ENCODE measurements at regions not wholly inside any gene's neighbourhood (a gene's known extent, or its start where the extent isn't known, plus 50 kb on each side); places are given as distances from the start of the nearest gene placed in this dataset.
"Not testable (repeated sequence)": the region's sequence is repeated elsewhere in the genome, so short reads cannot be mapped to it uniquely, and the experiment has no call there.

GRCh38 chr16:87198328-87198832 is 118.8 kb downstream of the C16orf95 start:
- no peak for DNase-seq

DNA sequence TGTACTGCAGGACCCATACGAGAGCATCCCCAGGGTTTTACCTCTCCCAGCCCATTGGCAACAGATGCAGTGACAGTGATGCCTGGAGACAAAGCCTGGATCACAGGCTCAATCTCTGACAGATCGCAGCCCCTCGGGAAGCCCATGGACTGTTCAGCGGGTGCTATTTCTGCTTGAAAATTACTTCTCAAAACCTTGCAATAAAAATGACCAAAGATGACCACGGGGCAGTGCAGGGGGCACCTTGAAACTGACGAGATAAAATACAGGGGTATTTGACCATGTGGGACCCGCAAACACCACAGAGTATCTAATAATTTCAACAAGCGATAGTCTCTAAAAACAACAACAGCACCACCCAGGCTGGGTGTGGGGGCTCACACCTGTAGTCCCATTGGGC is 118.3 kb downstream of the C16orf95 start:
- no peak for DNase-seq

- no peak for DNase-seq
Observed at GRCh38 chr16:87199379-87199778, 117.8 kb downstream of the C16orf95 start.

- DNase-seq: no peak
Observed at GRCh38 chr16:87199901-87200300, 117.3 kb downstream of the C16orf95 start.

- no peak for DNase-seq
Observed at GRCh38 chr16:87200637-87201036, 116.6 kb downstream of the C16orf95 start.

DNA sequence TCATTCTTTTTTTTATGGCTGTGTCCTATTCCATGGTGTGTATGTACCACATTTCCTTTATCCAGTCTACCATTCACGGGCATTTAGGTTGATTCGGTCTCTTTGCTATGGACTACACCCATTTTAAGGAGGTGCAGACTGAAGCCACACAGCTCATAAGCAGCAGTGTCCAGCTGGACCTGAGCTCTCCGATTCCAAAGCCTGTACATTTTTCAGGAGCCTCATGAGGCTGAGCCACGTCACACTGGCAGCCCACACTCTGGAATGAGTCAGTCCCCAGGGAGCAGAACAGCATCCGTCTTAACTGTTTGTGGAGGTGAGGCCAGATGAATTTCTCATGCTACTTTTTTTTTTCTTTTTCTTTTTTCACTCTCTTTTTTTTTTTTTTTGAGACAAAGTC is 116.1 kb downstream of the C16orf95 start:
- no peak for DNase-seq

GRCh38 chr16:87201790-87202189 is 115.4 kb downstream of the C16orf95 start:
- DNase-seq: no peak

GRCh38 chr16:87202346-87202745 is 114.8 kb downstream of the C16orf95 start:
- DNase-seq: no peak

DNA sequence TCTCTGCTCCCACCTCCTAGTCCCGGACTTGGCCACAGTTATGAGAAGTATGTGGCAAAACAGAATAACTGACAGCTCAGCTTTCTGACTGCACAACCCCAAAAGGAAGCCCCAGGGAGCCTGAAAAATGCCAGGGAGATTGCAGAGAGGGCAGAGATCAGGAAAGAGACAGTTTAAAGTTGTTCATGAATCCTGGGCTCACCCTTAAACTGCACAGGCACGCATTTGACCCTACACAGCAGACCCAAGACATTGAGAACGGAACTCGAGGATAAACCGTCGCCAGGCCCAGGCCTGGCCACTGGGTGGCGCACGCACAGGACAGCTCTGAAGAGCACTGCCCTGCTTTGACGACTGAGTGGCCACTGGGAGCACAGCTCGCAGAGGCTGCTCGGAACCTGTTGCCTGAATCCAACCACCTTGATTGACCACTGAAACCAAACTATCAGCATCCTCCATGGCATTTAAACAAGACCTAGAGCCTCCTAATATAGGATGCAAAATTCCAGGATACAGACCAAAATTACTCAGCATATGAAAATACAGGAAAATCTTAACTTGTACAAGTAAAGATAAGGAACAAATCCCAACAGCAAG is 114.0 kb downstream of the C16orf95 start:
- peak; percentile 17 for DNase-seq

DNA sequence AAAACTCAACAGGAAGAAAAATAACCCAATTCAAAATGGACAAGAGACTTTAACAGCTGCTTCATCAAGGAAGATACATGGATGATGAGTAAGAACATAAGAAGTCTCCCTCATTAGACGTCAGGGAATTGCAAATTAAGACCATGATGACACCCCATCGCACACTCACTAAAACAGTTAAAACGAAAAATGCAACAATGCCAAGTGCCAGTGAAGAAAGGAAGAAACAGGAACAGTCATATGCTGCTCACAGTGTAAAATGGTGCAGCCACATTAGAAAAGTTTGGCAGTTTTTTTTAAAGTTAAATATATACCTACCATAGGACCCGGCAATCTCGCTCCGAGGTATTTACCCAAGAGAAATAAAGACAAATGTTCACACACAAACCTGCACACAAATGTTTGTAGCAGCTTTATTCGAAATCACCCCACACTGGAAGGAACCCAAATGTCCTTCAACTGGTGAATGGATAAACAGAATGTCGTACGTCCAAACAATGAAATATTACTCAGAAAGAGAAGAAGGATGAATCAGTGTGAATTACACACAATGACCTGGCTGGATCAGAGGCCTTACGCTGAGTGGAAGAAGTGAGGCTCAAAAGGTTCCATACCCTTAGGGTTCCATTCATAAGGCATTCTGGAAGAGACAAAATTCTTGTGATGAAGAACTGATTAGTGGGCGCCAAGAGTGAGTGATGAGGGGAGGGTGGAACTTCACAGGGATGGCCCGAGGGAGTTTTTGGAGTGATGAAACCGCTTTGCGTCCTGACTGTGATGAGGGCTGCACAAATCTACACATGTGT is 110.3 kb downstream of the C16orf95 start:
- no peak for DNase-seq

DNA sequence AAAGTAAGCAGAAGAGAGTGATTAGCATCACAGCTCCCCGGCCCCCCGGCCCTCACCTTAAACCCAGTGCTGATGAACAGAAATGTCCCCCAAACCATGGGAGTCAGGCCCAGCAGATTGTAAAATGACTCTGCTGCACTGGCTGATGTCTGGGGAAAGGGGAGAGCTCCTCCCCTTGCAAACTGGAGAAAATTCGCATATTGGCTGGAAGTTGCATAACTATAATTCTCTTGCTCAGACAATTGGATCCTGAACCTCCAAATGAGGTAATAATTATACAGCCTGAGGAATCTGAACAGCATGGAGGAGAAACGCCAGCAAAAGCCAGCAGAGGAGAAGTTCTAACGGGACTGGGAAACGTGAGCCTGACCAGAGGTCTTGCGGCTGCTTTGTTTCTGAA is 109.7 kb downstream of the C16orf95 start:
- DNase-seq: no peak

DNA sequence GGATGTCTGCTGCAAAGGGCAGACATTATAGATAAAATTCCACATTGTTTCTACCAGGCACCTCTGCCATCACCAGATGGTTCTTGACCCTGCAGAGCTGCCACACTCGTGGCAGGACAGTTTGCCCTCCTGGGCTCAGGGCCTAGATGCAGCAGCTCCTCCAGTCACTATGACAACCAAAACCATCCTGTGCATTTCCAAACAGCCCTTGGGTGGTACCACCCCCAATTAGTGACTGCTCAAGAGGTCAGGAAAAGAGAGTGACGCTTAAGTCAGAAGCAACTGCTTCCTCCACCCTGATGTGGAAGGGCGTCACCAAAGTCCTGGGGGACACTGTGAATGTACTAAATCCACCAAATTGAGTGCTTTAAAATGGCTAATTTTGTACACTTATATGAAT is 109.2 kb downstream of the C16orf95 start:
- DNase-seq: no peak

- DNase-seq: not testable (repeated sequence)
Observed at GRCh38 chr16:87208968-87209367, 108.2 kb downstream of the C16orf95 start.

DNA sequence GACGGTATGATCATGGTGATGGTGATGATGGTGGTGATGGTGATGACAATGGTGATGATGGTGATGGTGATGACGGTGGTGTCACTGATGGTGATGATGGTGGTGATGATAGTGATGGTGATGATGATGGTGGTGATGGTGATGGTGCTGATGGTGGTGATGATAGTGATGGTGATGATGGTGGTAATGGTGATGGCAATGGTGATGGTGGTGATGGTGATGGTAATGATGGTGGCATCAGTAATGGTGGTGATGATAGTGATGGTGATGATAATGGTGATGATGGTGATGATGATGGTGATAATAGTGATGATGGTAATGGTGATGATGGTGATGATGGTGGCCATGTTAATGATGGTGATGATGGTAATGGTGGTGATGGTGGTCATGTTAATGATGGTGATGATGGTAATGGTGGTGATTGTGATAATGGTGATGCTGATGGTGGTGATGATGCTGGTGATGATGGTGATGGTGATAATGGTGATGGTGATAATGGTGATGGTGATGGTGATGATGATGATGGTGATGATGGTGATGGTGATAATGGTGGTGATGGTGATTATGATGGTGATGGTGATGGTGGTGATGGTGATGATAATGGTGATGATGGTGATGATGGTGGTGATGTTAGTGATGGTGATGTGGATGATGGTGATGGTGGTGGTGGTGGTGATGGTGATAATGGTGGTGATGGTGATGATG is 107.2 kb downstream of the C16orf95 start:
- DNase-seq: no peak

DNA sequence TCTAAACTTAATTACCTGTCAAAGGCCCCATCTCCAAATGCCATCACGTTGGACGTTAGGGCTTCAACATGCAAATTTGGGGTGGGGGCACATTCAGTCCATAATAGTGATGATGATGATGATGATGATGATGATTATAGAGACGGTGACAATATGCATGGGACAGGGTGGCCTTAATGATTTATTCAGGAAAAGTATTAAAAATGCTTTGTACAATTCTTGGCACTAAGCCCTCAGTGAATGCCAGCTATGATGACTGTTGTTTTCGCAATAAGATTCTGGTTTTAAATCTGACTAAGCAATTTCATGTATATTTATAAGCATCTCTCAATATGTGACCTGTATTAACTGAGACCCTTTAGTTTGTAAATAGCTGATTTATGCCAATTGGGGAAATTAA is 106.3 kb downstream of the C16orf95 start:
- no peak for DNase-seq

- no peak for DNase-seq
Observed at GRCh38 chr16:87212026-87212425, 105.2 kb downstream of the C16orf95 start.

DNA sequence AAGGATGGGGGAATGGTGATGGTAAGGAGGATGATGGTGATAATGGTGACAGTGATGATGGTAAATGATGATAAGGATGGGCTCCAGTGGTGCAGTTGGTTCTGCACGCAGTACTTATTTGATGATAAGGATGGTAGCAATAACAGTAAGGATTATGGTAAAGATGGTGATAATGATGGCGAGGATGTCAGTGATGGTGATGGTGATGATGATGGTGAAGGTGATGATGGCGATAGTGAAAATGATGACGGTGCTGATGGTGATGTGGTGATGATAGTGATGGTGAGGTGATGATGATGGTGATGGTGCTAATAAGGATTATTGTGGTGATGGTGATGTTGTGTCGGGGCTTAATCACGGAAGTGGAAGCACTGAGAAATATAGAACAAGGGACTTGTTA is 103.7 kb downstream of the C16orf95 start:
- no peak for DNase-seq

DNA sequence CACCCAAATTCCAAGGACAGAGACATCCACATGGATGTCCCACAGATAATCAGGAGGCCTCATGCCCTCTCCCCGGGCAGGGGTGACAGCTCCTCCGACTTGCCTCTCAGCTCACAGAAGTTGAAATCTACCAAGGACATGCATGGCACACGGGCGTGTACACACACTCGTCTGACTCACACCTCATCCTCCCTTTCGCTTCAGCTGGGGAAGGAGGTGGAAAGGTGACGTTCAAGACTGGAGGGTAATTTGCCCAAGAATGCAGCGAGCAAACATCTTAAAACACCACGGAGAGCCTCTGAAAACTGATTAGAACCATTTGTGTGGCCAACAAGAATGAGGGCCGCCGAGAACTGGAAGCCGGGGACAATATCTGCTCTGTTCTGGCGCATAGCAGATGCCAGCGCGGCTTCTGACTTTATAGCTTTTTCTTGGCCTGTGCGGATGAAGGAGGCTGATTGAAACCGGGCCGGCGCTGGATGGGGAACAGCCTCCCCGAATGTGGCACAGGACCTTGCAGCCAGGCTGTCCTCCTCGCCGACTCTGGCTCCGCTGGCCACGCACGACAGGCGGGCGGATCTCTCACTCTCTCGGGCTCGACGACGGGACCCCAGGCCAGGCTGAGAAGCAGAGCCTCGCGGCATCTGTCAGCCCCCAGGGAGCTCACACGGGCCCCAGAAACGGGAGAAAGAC is 100.9 kb downstream of the C16orf95 start:
- no peak for DNase-seq

DNA sequence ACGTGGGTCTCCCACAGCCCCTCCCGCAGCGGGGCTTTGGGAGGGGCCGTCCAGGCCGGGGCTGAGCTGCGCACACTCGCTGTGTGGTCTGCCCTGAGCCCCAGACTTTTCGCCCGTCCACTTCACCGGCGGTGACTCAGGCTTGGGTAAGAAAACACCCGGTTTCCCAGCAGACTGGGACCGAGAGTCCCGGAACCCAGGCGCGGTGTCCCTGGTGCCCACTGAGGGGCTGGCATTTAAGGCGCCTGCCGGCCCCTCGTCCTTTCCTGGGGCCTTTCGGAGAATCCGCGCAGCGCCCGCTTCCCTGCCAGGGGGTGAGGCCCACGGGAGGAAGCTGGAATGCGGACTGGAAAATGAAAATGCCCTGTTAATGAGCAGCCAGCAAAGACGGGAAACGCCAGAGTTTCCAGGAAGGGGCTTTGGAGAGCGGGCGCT is 100.3 kb downstream of the C16orf95 start:
- no peak for DNase-seq

- DNase-seq: not testable (repeated sequence)
Observed at GRCh38 chr16:87217802-87218201, 99.4 kb downstream of the C16orf95 start.

GRCh38 chr16:87218281-87219055 is 98.7 kb downstream of the C16orf95 start:
- DNase-seq: no peak

DNA sequence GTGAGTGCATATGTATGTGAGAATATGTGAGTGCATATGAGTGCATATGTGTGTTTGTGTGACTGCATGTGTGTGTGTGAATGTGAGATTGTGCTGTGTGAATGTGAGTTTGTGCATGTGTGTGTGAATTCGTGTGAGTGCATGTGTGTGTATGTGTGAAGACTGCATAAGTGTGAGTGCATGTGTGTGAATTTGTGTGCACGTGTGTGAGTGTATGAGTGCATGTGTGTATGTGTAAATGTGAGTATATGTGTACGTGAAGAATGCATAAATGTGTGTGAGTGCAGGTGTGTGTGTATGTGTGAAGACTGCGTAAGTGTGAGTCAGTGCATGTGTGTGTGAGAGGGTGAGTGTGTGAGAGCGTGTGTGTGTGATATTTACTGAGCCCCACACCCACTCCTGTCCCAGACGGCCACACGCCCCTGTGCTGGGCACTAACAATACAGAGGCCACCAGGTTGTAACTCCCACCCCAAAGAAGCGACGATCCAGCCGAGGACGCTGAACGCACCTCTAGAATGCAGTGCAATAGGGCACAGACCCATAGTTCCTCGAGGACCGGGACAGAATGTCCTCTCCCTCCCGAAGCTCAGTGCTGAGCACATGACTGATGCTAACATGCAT is 97.8 kb downstream of the C16orf95 start:
- no peak for DNase-seq

All from GF-D8 (cell line).